H9 (cell line): ENCODE measurements at regions not wholly inside any gene's neighbourhood (a gene's known extent, or its start where the extent isn't known, plus 50 kb on each side); places are given as distances from the start of the nearest gene placed in this dataset.

ENCODE experiments used
- DNase-seq: peaks from one replicate; pipeline ENCODE4 v3.0.0-alpha.2; 2017
- H2AFZ ChIP-seq: one replicate; pipeline ENCODE4 v1.6.1; 2013; ENCODE audit warnings: mild to moderate bottlenecking, low read length, control low read depth, moderate library complexity
- H2AK5ac ChIP-seq: 2 replicates; pipeline ENCODE4 v1.6.1; 2013; ENCODE audit warnings: low read length, control low read depth, mixed read lengths; ENCODE audit not compliant: insufficient read length
- H2BK120ac ChIP-seq: one replicate; pipeline ENCODE4 v1.6.1; 2013; ENCODE audit warnings: low read depth, mild to moderate bottlenecking, low read length, control low read depth, inconsistent platforms; ENCODE audit not compliant: poor library complexity, severe bottlenecking
- H2BK12ac ChIP-seq: 2 replicates; pipeline ENCODE4 v1.6.1; 2013; ENCODE audit warnings: low read length, control low read depth, mixed read lengths, low read depth; ENCODE audit not compliant: insufficient read length
- H2BK15ac ChIP-seq: 2 replicates; pipeline ENCODE4 v1.6.1; 2013; ENCODE audit warnings: low read depth, low read length, control low read depth
- H2BK20ac ChIP-seq: one replicate; pipeline ENCODE4 v1.6.1; 2013; ENCODE audit warnings: low read depth, mild to moderate bottlenecking, low read length, control low read depth, inconsistent platforms; ENCODE audit not compliant: poor library complexity, severe bottlenecking
- H2BK5ac ChIP-seq: 2 replicates; pipeline ENCODE4 v1.6.1; 2013; ENCODE audit warnings: low read length, control low read depth, mixed read lengths; ENCODE audit not compliant: insufficient read length
- H3K14ac ChIP-seq: 2 replicates; pipeline ENCODE4 v1.6.1; 2013; ENCODE audit warnings: low read length, control low read depth; ENCODE audit not compliant: insufficient read depth
- H3K18ac ChIP-seq: 2 replicates; pipeline ENCODE4 v1.6.1; 2013; ENCODE audit warnings: low read depth, mild to moderate bottlenecking, mixed read lengths, low read length, control low read depth; ENCODE audit not compliant: insufficient read length
- H3K23ac ChIP-seq: 2 replicates; pipeline ENCODE4 v1.6.1; 2013; ENCODE audit warnings: low read length, control low read depth, mixed read lengths, low read depth; ENCODE audit not compliant: insufficient read length
- H3K23me2 ChIP-seq: 2 replicates; pipeline ENCODE4 v1.6.1; 2013; ENCODE audit warnings: low read depth, mild to moderate bottlenecking, mixed read lengths, low read length, control low read depth; ENCODE audit not compliant: insufficient read length, poor library complexity, severe bottlenecking
- H3K27ac ChIP-seq: 2 replicates; pipeline ENCODE4 v1.5.1; 2013; ENCODE audit warnings: low read length, control low read depth, mixed read lengths, low read depth; ENCODE audit not compliant: insufficient read length
- H3K27me3 ChIP-seq: 2 replicates; pipeline ENCODE4 v1.6.1; 2013; ENCODE audit warnings: low read length, control low read depth, inconsistent platforms; ENCODE audit not compliant: insufficient read depth
- H3K4ac ChIP-seq: 2 replicates; pipeline ENCODE4 v1.6.1; 2013; ENCODE audit warnings: low read depth, mild to moderate bottlenecking, control low read depth, inconsistent platforms, low read length, moderate library complexity
- H3K4me1 ChIP-seq: 2 replicates; pipeline ENCODE4 v1.6.1; 2013; ENCODE audit warnings: low read length, control low read depth, inconsistent platforms; ENCODE audit not compliant: insufficient read depth
- H3K4me2 ChIP-seq: 2 replicates; pipeline ENCODE4 v1.6.1; 2013; ENCODE audit warnings: low read length, control low read depth, mixed read lengths; ENCODE audit not compliant: insufficient read length, insufficient read depth
- H3K56ac ChIP-seq: 2 replicates; pipeline ENCODE4 v1.6.1; 2013; ENCODE audit warnings: low read depth, mild to moderate bottlenecking, mixed read lengths, low read length, control low read depth; ENCODE audit not compliant: insufficient read length
- H3K79me1 ChIP-seq: 2 replicates; pipeline ENCODE4 v1.6.1; 2013; ENCODE audit warnings: low read depth, mild to moderate bottlenecking, moderate library complexity, low read length, control low read depth, inconsistent platforms; ENCODE audit not compliant: insufficient read depth, poor library complexity, severe bottlenecking
- H3K79me2 ChIP-seq: 2 replicates; pipeline ENCODE4 v1.6.1; 2013; ENCODE audit warnings: low read length, control low read depth, inconsistent platforms; ENCODE audit not compliant: insufficient read depth
- H3K9ac ChIP-seq: 2 replicates; pipeline ENCODE4 v1.6.1; 2013; ENCODE audit warnings: low read length, control low read depth, mixed read lengths; ENCODE audit not compliant: insufficient read length; ENCODE audit errors: extremely low read depth
- H3K9me3 ChIP-seq: one replicate; pipeline ENCODE4 v1.6.1; 2013; ENCODE audit warnings: low read depth, low read length, inconsistent platforms; ENCODE audit not compliant: control insufficient read depth
- H3T11ph ChIP-seq: one replicate; pipeline ENCODE4 v1.6.1; 2013; ENCODE audit warnings: mild to moderate bottlenecking, low read length, control low read depth, inconsistent platforms
- H4K20me1 ChIP-seq: one replicate; pipeline ENCODE4 v1.6.1; 2013; ENCODE audit not compliant: control insufficient read depth, insufficient read length, insufficient read depth
- H4K5ac ChIP-seq: 2 replicates; pipeline ENCODE4 v1.6.1; 2013; ENCODE audit warnings: low read depth, mild to moderate bottlenecking, mixed read lengths, low read length, control low read depth; ENCODE audit not compliant: insufficient read length
- H4K8ac ChIP-seq: replicated peaks from 2 replicates; pipeline ENCODE4 v1.6.1; 2013; ENCODE audit warnings: low read length, control low read depth, mixed read lengths, low read depth; ENCODE audit not compliant: insufficient read length
- H4K91ac ChIP-seq: 2 replicates; pipeline ENCODE4 v1.6.1; 2013; ENCODE audit warnings: low read depth, mild to moderate bottlenecking, moderate library complexity, mixed read lengths, low read length, control low read depth; ENCODE audit not compliant: insufficient read length
- H3K27ac Mint-ChIP-seq, 3 experiments: 2 replicates in 2 of 3; 3 replicates in 1 of 3; pipeline ENCODE4 v1.8.0; 2020 to 2021; ENCODE audit warnings: mixed read lengths in 3 of 3, mild to moderate bottlenecking in 1 of 3, moderate library complexity in 1 of 3
- H3K27me3 Mint-ChIP-seq: 2 replicates; pipeline ENCODE4 v1.8.0; 2021; ENCODE audit warnings: low read depth, mild to moderate bottlenecking, moderate library complexity, mixed read lengths
- H3K36me3 Mint-ChIP-seq, 3 experiments: 2 replicates in 2 of 3; 3 replicates in 1 of 3; pipeline ENCODE4 v1.8.0; 2020 to 2021; ENCODE audit warnings: low read depth in 3 of 3, mixed read lengths in 3 of 3; ENCODE audit not compliant: insufficient read depth in 1 of 3
- H3K4me1 Mint-ChIP-seq, 2 experiments: 2 replicates each; pipeline ENCODE4 v1.8.0; 2020; ENCODE audit warnings: mixed read lengths in 2 of 2
- H3K4me3 Mint-ChIP-seq, 2 experiments: 2 replicates in 1 of 2; 3 replicates in 1 of 2; pipeline ENCODE4 v1.8.0; 2020 to 2021; ENCODE audit warnings: mild to moderate bottlenecking in 2 of 2, mixed read lengths in 2 of 2, moderate library complexity in 1 of 2
- H3K9me3 Mint-ChIP-seq, 2 experiments: 2 replicates in 1 of 2; 3 replicates in 1 of 2; pipeline ENCODE4 v1.8.0; 2020; ENCODE audit warnings: mild to moderate bottlenecking in 2 of 2, mixed read lengths in 2 of 2, moderate library complexity in 1 of 2
- CTCF ChIP-seq: fragments of 200-600 bp; sonication (generic); conservative IDR thresholded peaks from 3 replicates; pipeline ENCODE4 v1.8.0; 2021; ENCODE audit warnings: antibody characterized with exemption, mild to moderate bottlenecking
- WGBS: extraction: QIAGEN DNeasy Blood & Tissue Kit; methylation state at CpG from one replicate; pipeline ENCODE4 v1.1.7; 2013; ENCODE audit warnings: missing lambda C conversion rate, low lambda C conversion rate, mixed read lengths; ENCODE audit not compliant: insufficient read length; ENCODE audit errors: extremely low coverage; 5-methylcytosine and 5-hydroxymethylcytosine counted together

- no peak overlapping the region for H2AFZ ChIP-seq
- no CpG with 5 or more reads among the region's 5 CpGs for WGBS
- H3K27me3 Mint-ChIP-seq = peaks cover 6% of the 10 kb centered on the region
These were observed 67.8 kb upstream of the ARHGEF7 start for GRCh38 chr13:111047326-111047725.

More at GRCh38 chr13:111047326-111047725, 67.8 kb upstream of the ARHGEF7 start:
- Histone ChIP-seq H2BK20ac (no peak overlapping the region), H2BK15ac (no peak overlapping the region), H3K23ac (no peak overlapping the region), H3K56ac (no peak overlapping the region), H3K27ac (no peak overlapping the region), H2BK5ac (no peak overlapping the region), H4K5ac (no peak overlapping the region), H4K20me1 (no peaks in the 10 kb centered on the region), H2BK12ac (no peak overlapping the region), H4K91ac (no peak overlapping the region), H3K79me1 (no peaks in the 10 kb centered on the region), H4K8ac (no peak overlapping the region), H3T11ph (no peak overlapping the region), H3K79me2 (no peaks in the 10 kb centered on the region), H3K9ac (no peak overlapping the region), H3K23me2 (no peaks in the 10 kb centered on the region), H3K4me1 (no peaks in the 10 kb centered on the region), H3K18ac (no peak overlapping the region), H2AK5ac (no peak overlapping the region), H3K9me3 (peaks cover 14% of the 10 kb centered on the region), H2BK120ac (no peak overlapping the region), H3K4me2 (no peak overlapping the region), H3K14ac (no peak overlapping the region), H3K4ac (no peak overlapping the region), H3K27me3 (no peaks in the 10 kb centered on the region)
- H3K4me1 Mint-ChIP-seq = peaks cover 7 to 8% of the 10 kb centered on the region in 2 experiments; a peak in 3 of 4 replicates
- H3K4me3 Mint-ChIP-seq = no peak overlapping the region
- peaks cover 39 to 44% of the 10 kb centered on the region in 2 experiments for H3K9me3 Mint-ChIP-seq
- H3K36me3 Mint-ChIP-seq = peaks cover 14 to 28% (median 17%) of the 10 kb centered on the region in 3 experiments
- no peak for DNase-seq
- TF ChIP-seq CTCF = no peak
- no peak overlapping the region for H3K27ac Mint-ChIP-seq
